Glutamatergic neuron (in vitro differentiated cells): ENCODE measurements at regions not wholly inside any gene's neighbourhood (a gene's known extent, or its start where the extent isn't known, plus 50 kb on each side); places are given as distances from the start of the nearest gene placed in this dataset.

ENCODE experiments used
- DNase-seq: peaks from one replicate; pipeline ENCODE4 v3.0.0; 2022
- H3K27ac Mint-ChIP-seq: one replicate; pipeline ENCODE4 v1.8.0; 2020; ENCODE audit warnings: mild to moderate bottlenecking, mixed read lengths, inconsistent platforms; ENCODE audit not compliant: unreplicated experiment
- H3K27me3 Mint-ChIP-seq: one replicate; pipeline ENCODE4 v1.8.0; 2020; ENCODE audit warnings: mild to moderate bottlenecking, moderate library complexity, mixed read lengths, inconsistent platforms; ENCODE audit not compliant: unreplicated experiment
- H3K36me3 Mint-ChIP-seq: one replicate; pipeline ENCODE4 v1.8.0; 2020; ENCODE audit warnings: mild to moderate bottlenecking, mixed read lengths, inconsistent platforms; ENCODE audit not compliant: unreplicated experiment
- H3K4me1 Mint-ChIP-seq: one replicate; pipeline ENCODE4 v1.8.0; 2020; ENCODE audit warnings: mild to moderate bottlenecking, low read depth, mixed read lengths, inconsistent platforms; ENCODE audit not compliant: unreplicated experiment
- H3K4me3 Mint-ChIP-seq: one replicate; pipeline ENCODE4 v1.8.0; 2020; ENCODE audit warnings: mild to moderate bottlenecking, mixed read lengths, inconsistent platforms; ENCODE audit not compliant: unreplicated experiment
- H3K9me3 Mint-ChIP-seq: one replicate; pipeline ENCODE4 v1.8.0; 2020; ENCODE audit warnings: mild to moderate bottlenecking, moderate library complexity, mixed read lengths, inconsistent platforms; ENCODE audit not compliant: unreplicated experiment
- CTCF ChIP-seq: fragments of 200-600 bp; sonication (generic); IDR thresholded peaks from one replicate; pipeline ENCODE4 v1.5.0; 2021; ENCODE audit not compliant: partially characterized antibody, unreplicated experiment

GRCh38 chr18:55641486-55641885, 53.5 kb upstream of the TCF4 start:
- DNase-seq: no peak
- H3K4me1 Mint-ChIP-seq: no peaks in the 10 kb centered on the region
- TF ChIP-seq CTCF: no peak
- peaks cover 2% of the 10 kb centered on the region for H3K9me3 Mint-ChIP-seq
- no peak overlapping the region for H3K4me3 Mint-ChIP-seq
- no peaks in the 10 kb centered on the region for H3K36me3 Mint-ChIP-seq
- H3K27ac Mint-ChIP-seq: no peak overlapping the region
- H3K27me3 Mint-ChIP-seq: no peaks in the 10 kb centered on the region
